ENCODE measurements at regions not wholly inside any gene's neighbourhood (a gene's known extent, or its start where the extent isn't known, plus 50 kb on each side); places are given as distances from the start of the nearest gene placed in this dataset.

- TF ChIP-seq ATF2 (IDR thresholded peaks at IDR 0.05; ENCODE audit: low read length), result no peak
- no peak for TF ChIP-seq EP300 (IDR thresholded peaks at IDR 0.05; ENCODE audit: borderline replicate concordance in 1 of 2, low read depth in 2 of 2, low read length in 2 of 2)
- no peak for TF ChIP-seq RBBP5 (IDR thresholded peaks at IDR 0.05; ENCODE audit: borderline replicate concordance, low read depth, low read length)
Measured at GRCh38 chr9:129400971-129401622, 219.8 kb downstream of the C9orf50 start.
